Stimulated activated naive CD8-positive, alpha-beta T cell treated with anti-CD3 and anti-CD28 coated beads, Interleukin-15, Interleukin-2, amounts not matched to agents 100 ng/mL and 50 ng/mL, for 24 hours (primary cell): ENCODE measurements at regions not wholly inside any gene's neighbourhood (a gene's known extent, or its start where the extent isn't known, plus 50 kb on each side); places are given as distances from the start of the nearest gene placed in this dataset.

Experiments used
- H3K27ac Mint-ChIP-seq: one replicate; pipeline ENCODE4 v1.8.0; 2021; ENCODE audit warnings: mild to moderate bottlenecking, mixed read lengths
- H3K27me3 Mint-ChIP-seq: one replicate; pipeline ENCODE4 v1.8.0; 2021; ENCODE audit warnings: mixed read lengths
- H3K36me3 Mint-ChIP-seq: one replicate; pipeline ENCODE4 v1.8.0; 2021; ENCODE audit warnings: low read depth, mixed read lengths
- H3K4me1 Mint-ChIP-seq: one replicate; pipeline ENCODE4 v1.8.0; 2021; ENCODE audit warnings: low read depth, mixed read lengths
- H3K4me3 Mint-ChIP-seq: one replicate; pipeline ENCODE4 v1.8.0; 2021; ENCODE audit warnings: mild to moderate bottlenecking, mixed read lengths
- H3K9me3 Mint-ChIP-seq: one replicate; pipeline ENCODE4 v1.8.0; 2021; ENCODE audit warnings: mixed read lengths

GRCh38 chr3:190790185-190790584 lies 72.3 kb downstream of the GMNC start:
- no peaks in the 10 kb centered on the region for H3K4me1 Mint-ChIP-seq
- H3K27me3 Mint-ChIP-seq, result no peaks in the 10 kb centered on the region
- no peak overlapping the region for H3K27ac Mint-ChIP-seq
- H3K4me3 Mint-ChIP-seq, result no peak overlapping the region
- no peaks in the 10 kb centered on the region for H3K36me3 Mint-ChIP-seq
- H3K9me3 Mint-ChIP-seq, result no peaks in the 10 kb centered on the region

DNA sequence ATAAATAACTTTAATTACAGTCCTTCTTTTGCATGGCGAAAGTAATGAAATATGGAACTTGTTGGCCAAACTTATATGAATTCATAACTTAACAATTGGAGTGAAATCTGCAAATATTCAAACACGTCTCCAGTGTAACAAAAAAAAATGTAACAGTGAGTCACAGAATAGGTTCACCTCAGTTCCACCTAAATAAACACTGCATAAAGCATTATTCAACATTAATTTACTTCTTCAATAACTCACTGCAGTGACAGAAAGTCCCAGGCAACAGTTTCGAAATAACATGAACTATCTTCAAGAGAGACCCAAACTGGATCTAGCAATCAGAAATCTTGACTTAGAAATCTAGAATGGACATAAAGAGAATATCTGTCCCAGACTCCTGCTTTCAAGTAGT lies 75.6 kb downstream of the GMNC start:
- Mint-ChIP-seq H3K27me3 (no peaks in the 10 kb centered on the region), H3K9me3 (no peaks in the 10 kb centered on the region), H3K36me3 (no peaks in the 10 kb centered on the region), H3K4me3 (no peak overlapping the region), H3K27ac (no peak overlapping the region), H3K4me1 (no peaks in the 10 kb centered on the region)

DNA sequence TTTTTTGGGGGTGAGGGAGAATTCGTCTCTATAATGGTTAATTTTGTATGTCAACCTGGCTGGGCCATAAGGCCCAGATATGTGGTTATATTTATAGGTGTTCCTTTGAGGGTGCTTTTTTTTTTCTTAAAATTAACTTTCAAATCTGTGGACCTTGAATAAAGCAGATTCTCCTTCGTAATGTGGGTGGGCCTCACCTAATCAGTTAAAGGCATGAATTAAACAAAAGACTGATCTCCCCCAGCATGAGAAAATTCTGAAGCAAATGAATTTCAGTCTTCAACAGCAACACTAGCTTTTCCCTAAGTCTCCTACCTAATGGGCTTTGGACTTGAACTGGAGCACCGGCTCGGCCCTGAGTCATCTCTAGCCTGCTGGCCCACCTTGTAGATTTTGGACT lies 77.4 kb downstream of the GMNC start:
- H3K36me3 Mint-ChIP-seq, result no peaks in the 10 kb centered on the region
- H3K4me1 Mint-ChIP-seq, result no peaks in the 10 kb centered on the region
- no peak overlapping the region for H3K4me3 Mint-ChIP-seq
- H3K27me3 Mint-ChIP-seq, result no peaks in the 10 kb centered on the region
- H3K27ac Mint-ChIP-seq, result no peak overlapping the region
- H3K9me3 Mint-ChIP-seq, result no peaks in the 10 kb centered on the region

DNA sequence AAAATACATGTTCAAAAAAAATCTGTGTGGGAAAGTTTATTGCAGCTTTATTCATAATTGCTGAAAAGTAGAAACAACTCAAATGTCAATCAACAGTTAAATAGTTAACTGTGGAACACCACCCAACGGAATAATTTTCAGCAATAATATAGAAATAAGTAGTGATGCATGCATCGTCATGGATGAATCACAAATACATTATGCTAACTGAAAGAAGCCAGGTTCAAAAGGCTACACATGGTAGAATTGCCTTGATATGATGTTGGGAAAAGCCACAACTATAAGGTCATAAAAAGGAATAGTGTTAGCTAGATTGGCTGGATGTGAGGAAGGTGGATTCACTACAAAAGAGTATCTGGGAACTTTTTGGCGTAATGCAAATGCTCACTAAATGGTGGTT lies 82.0 kb downstream of the GMNC start:
- H3K4me3 Mint-ChIP-seq, result no peak overlapping the region
- H3K4me1 Mint-ChIP-seq, result no peaks in the 10 kb centered on the region
- no peaks in the 10 kb centered on the region for H3K9me3 Mint-ChIP-seq
- H3K27ac Mint-ChIP-seq, result no peak overlapping the region
- H3K36me3 Mint-ChIP-seq, result no peaks in the 10 kb centered on the region
- no peaks in the 10 kb centered on the region for H3K27me3 Mint-ChIP-seq

- H3K36me3 Mint-ChIP-seq, result no peaks in the 10 kb centered on the region
- no peak overlapping the region for H3K4me3 Mint-ChIP-seq
- H3K27me3 Mint-ChIP-seq, result no peaks in the 10 kb centered on the region
- no peaks in the 10 kb centered on the region for H3K4me1 Mint-ChIP-seq
- no peak overlapping the region for H3K27ac Mint-ChIP-seq
- H3K9me3 Mint-ChIP-seq, result peaks cover 19% of the 10 kb centered on the region
Measured at GRCh38 chr3:190774633-190775032, 87.9 kb downstream of the GMNC start.

DNA sequence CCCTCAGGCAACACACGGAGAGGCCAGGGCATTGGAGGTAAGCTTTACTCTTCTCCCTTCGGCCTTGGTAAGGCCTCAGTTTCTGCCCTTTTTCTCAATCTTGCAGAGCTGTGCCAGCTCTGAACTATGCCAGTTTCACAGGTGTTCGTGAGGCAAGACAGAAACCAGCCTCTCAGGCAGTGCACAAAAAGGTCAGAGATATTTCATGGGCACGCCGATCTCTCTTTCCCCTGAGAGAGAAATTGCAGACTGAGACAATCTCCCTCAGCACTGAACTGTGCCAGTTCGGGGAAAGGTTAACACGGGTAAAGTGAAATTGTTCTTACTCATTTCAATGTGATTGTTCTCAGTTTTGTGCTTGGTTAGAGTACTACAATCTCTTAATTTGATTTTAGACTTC lies 88.5 kb downstream of the GMNC start:
- Mint-ChIP-seq H3K4me1 (no peaks in the 10 kb centered on the region), H3K4me3 (no peak overlapping the region), H3K9me3 (peaks cover 19% of the 10 kb centered on the region), H3K27ac (no peak overlapping the region), H3K36me3 (no peaks in the 10 kb centered on the region), H3K27me3 (no peaks in the 10 kb centered on the region)

DNA sequence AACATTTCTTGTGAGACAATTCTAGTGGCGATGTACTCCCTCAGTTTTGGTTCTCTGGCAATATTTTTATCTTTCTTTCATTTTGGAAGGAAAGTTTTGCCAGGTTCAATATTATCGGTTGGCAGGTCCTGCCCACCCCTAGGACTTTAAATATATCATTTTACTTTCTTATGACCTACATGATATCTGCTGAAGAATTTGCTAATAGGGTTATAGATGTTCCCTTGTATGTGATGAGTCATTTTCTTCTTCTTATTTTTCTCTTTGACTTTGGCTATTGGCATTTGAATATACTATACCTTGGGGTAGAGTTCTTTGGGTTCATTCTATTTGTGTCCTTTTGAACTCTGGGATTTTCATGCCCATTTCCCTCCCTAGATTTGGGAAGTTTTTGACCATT lies 89.7 kb downstream of the GMNC start:
- Mint-ChIP-seq H3K36me3 (no peaks in the 10 kb centered on the region), H3K27me3 (no peaks in the 10 kb centered on the region), H3K4me3 (no peak overlapping the region), H3K4me1 (no peaks in the 10 kb centered on the region), H3K9me3 (peaks cover 19% of the 10 kb centered on the region), H3K27ac (no peak overlapping the region)

- H3K4me3 Mint-ChIP-seq, result no peak overlapping the region
- H3K9me3 Mint-ChIP-seq, result peaks cover 12% of the 10 kb centered on the region
- H3K4me1 Mint-ChIP-seq, result no peaks in the 10 kb centered on the region
- no peaks in the 10 kb centered on the region for H3K36me3 Mint-ChIP-seq
- H3K27ac Mint-ChIP-seq, result no peak overlapping the region
- no peaks in the 10 kb centered on the region for H3K27me3 Mint-ChIP-seq
Measured at GRCh38 chr3:190768891-190769290, 93.6 kb downstream of the GMNC start.

GRCh38 chr3:190767851-190768250 lies 94.6 kb downstream of the GMNC start:
- no peaks in the 10 kb centered on the region for H3K27me3 Mint-ChIP-seq
- peaks cover 5% of the 10 kb centered on the region for H3K9me3 Mint-ChIP-seq
- no peak overlapping the region for H3K27ac Mint-ChIP-seq
- no peaks in the 10 kb centered on the region for H3K36me3 Mint-ChIP-seq
- H3K4me3 Mint-ChIP-seq, result no peak overlapping the region
- H3K4me1 Mint-ChIP-seq, result no peaks in the 10 kb centered on the region

DNA sequence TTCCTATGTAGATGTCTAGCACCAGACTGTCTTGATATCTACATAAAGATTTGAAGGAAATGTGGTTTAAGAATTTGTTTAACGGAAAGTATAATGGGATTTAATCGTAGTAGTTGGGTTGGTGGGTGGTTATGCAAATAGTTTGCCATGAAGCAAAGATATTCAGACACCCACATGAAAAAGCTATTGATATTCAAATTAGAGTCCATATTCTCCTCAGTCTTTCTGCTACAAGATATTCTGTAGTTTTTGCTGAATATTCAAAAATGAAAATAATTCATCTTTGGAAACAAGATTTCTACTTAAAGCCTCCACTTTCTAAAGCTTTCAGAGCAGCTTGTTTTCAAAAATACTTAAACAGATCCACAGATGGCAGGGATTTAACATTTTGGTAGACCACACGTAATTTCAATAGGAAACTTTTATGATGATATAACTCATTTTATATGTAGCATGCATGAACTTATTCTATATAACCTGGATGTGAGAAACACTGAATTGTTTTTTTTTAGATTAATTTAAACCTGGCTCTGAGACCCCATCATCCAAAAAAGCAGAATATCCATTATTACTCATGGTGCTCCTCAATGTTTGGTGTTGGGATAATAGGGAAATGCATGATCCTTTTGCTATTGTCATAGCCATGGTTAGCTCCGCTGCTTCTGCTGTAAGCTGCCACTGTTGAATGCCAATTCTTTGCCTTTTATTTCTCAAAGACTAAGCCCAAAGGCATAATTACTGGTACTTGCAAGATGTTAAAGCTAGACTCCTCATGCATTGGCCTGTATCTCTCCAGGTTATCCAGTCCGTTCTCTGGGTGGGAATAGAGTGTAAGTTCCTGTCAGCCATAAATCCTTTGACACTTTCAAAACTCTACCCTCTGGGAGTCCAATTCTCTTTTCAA lies 98.0 kb downstream of the GMNC start:
- Mint-ChIP-seq H3K27me3 (no peaks in the 10 kb centered on the region), H3K4me1 (no peaks in the 10 kb centered on the region), H3K9me3 (no peaks in the 10 kb centered on the region), H3K36me3 (no peaks in the 10 kb centered on the region), H3K27ac (no peak overlapping the region), H3K4me3 (no peak overlapping the region)

DNA sequence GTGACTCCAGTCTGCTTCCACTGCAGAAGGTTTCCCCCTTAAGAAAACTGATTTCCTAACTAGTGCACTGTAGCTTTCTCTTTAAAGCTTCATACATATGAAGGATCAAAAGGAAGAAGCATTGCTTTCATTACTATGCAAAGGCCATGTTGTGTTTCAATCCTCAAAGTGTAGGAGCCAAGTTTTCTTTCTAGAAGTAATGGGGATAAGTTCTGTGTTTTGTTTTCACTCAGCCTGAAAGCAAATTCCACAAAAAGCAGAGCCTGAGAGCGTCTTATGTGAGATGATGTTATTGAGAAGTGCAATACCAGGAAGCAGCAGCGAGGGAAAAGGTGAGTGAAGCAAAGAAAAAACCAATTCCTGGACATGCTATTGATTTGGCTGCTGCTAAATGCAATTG lies 99.7 kb downstream of the GMNC start:
- Mint-ChIP-seq H3K27me3 (no peaks in the 10 kb centered on the region), H3K4me1 (no peaks in the 10 kb centered on the region), H3K27ac (no peak overlapping the region), H3K4me3 (no peak overlapping the region), H3K9me3 (no peaks in the 10 kb centered on the region), H3K36me3 (no peaks in the 10 kb centered on the region)

DNA sequence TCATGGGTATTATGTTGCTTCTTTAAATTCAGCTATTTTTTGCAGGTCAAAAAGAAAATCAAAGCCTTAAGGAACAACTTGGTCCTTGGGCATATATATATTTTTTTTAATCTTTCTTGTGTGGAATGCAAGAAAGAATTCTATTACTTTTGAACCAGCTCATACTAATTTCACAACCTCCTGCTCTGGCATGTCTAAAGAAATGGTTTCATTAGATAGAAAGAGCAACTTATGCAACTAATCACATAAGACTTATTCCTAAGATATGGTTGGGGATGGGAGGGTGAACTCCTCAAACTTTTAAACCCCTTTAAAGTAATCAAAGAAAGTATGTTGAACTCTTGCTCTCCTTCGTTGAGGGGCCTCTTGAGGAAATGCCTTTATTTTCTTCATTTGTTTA lies 114.9 kb downstream of the GMNC start:
- Mint-ChIP-seq H3K4me3 (no peak overlapping the region), H3K36me3 (no peaks in the 10 kb centered on the region), H3K9me3 (no peaks in the 10 kb centered on the region), H3K27me3 (no peaks in the 10 kb centered on the region), H3K27ac (no peak overlapping the region), H3K4me1 (no peaks in the 10 kb centered on the region)

DNA sequence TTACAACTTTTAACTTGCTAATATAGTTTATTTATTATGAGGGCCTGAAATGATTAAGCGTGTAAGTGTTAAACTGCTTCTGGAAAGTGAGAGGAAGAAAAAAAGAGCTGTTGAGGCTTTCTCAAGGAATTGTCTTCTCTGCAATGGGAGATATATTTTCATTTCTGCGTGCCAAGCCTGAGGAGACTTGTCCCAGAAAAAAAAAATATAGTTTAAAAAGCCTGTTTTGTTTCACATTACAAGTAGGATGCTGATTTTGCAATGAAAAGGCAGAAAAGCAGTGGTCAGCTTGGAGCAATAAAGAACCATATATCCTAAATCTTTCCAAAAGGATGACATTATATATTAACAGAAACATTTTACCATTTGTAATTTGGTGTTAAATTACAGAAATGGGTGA lies 115.5 kb downstream of the GMNC start:
- Mint-ChIP-seq H3K9me3 (no peaks in the 10 kb centered on the region), H3K4me3 (no peak overlapping the region), H3K27me3 (no peaks in the 10 kb centered on the region), H3K4me1 (no peaks in the 10 kb centered on the region), H3K27ac (no peak overlapping the region), H3K36me3 (no peaks in the 10 kb centered on the region)

DNA sequence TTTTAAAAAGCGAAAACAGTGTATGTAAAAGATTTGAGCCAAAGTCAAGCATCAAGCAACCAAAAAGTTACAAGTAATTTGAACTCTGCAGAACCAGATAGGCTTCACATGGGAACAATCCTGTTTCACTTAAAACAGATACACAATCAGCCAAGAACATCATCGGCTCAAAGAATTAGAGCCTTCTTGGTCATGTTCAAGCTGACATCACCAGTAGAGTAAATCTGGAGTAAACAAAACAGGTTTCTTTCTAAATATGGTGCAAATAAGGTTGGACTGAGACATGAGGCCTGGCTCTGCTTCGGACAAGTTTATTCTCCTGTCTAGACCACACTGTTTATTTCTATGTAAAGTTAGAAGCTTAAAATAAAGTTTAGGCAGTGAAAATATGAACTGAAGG lies 116.0 kb downstream of the GMNC start:
- no peak overlapping the region for H3K4me3 Mint-ChIP-seq
- H3K27me3 Mint-ChIP-seq, result no peaks in the 10 kb centered on the region
- no peaks in the 10 kb centered on the region for H3K36me3 Mint-ChIP-seq
- no peaks in the 10 kb centered on the region for H3K4me1 Mint-ChIP-seq
- H3K27ac Mint-ChIP-seq, result no peak overlapping the region
- no peaks in the 10 kb centered on the region for H3K9me3 Mint-ChIP-seq

GRCh38 chr3:190741788-190742187 lies 120.7 kb downstream of the GMNC start:
- Mint-ChIP-seq H3K4me1 (no peaks in the 10 kb centered on the region), H3K9me3 (no peaks in the 10 kb centered on the region), H3K27ac (no peak overlapping the region), H3K36me3 (no peaks in the 10 kb centered on the region), H3K4me3 (no peak overlapping the region), H3K27me3 (peaks cover 14% of the 10 kb centered on the region)

- Mint-ChIP-seq H3K9me3 (no peaks in the 10 kb centered on the region), H3K27me3 (peaks cover 14% of the 10 kb centered on the region), H3K36me3 (no peaks in the 10 kb centered on the region), H3K27ac (no peak overlapping the region), H3K4me1 (no peaks in the 10 kb centered on the region), H3K4me3 (no peak overlapping the region)
Measured at GRCh38 chr3:190739641-190740185, 122.8 kb downstream of the GMNC start.
